ENCODE measurements at regions not wholly inside any gene's neighbourhood (a gene's known extent, or its start where the extent isn't known, plus 50 kb on each side); places are given as distances from the start of the nearest gene placed in this dataset.

- no peak for FAIRE-seq
- WGBS, 2 experiments (ENCODE audit: extremely low coverage in 1 of 2, insufficient coverage in 1 of 2, insufficient read length in 1 of 2, insufficient replicate concordance in 2 of 2, low coverage in 1 of 2, low lambda C conversion rate in 2 of 2, missing lambda C conversion rate in 1 of 2): 88% methylated on average over 3 of the region's 3 CpGs; no CpG with 5 or more reads in 1 of the 2 experiments
- POLR2A ChIA-PET (ENCODE audit: partially characterized antibody): interaction anchor here (0.6 kb wide), 1 partner anchor 921 kb away, joined by 6 read pairs; no protein-coding TSS in a partner anchor
- TF ChIP-seq, protein P1, sequence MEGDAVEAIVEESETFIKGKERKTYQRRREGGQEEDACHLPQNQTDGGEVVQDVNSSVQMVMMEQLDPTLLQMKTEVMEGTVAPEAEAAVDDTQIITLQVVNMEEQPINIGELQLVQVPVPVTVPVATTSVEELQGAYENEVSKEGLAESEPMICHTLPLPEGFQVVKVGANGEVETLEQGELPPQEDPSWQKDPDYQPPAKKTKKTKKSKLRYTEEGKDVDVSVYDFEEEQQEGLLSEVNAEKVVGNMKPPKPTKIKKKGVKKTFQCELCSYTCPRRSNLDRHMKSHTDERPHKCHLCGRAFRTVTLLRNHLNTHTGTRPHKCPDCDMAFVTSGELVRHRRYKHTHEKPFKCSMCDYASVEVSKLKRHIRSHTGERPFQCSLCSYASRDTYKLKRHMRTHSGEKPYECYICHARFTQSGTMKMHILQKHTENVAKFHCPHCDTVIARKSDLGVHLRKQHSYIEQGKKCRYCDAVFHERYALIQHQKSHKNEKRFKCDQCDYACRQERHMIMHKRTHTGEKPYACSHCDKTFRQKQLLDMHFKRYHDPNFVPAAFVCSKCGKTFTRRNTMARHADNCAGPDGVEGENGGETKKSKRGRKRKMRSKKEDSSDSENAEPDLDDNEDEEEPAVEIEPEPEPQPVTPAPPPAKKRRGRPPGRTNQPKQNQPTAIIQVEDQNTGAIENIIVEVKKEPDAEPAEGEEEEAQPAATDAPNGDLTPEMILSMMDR (IDR thresholded peaks at IDR 0.05; ENCODE audit: control extremely low read depth in 1 of 3, insufficient read depth in 1 of 3, low read depth in 1 of 3, low read length in 3 of 3): no peak
- TF ChIP-seq YY1 (IDR thresholded peaks at IDR 0.05; ENCODE audit: low read depth, low read length) (no peak), TEAD4 (IDR thresholded peaks at IDR 0.05; ENCODE audit: low read depth, low read length) (no peak), NANOG (IDR thresholded peaks at IDR 0.05; ENCODE audit: insufficient read depth, low read depth, low read length, poor library complexity, severe bottlenecking) (no peak), POLR2AphosphoS5 (IDR thresholded peaks at IDR 0.05; ENCODE audit: low read depth, low read length) (no peak), SIRT6 (IDR thresholded peaks at IDR 0.05; ENCODE audit: low read length) (no peak), EP300 (IDR thresholded peaks at IDR 0.05; ENCODE audit: borderline replicate concordance in 1 of 2, low read depth in 2 of 2, low read length in 2 of 2) (no peak), BRCA1 (IDR thresholded peaks at IDR 0.05; ENCODE audit: low read depth, low read length) (no peak), SAP30 (IDR thresholded peaks at IDR 0.05; ENCODE audit: insufficient read depth, insufficient replicate concordance, low read length) (no peak), RAD21 (IDR thresholded peaks at IDR 0.05 in 1 of 2, conservative IDR thresholded peaks at IDR 0.05 in 1 of 2; ENCODE audit: low read depth in 2 of 2, low read length in 2 of 2) (no peak), SP2 (IDR thresholded peaks at IDR 0.05; ENCODE audit: low read length) (no peak)
These were observed 458.6 kb downstream of the ZNF608 start for GRCh38 chr5:124287813-124288212.

More at GRCh38 chr5:124287813-124288212, 458.6 kb downstream of the ZNF608 start:
- H3K14ac ChIP-seq (ENCODE audit: insufficient read length): no peak overlapping the region
- no peak overlapping the region; the same call in 1 of the 2 replicates for H2AK5ac ChIP-seq (ENCODE audit: low read depth, low read length)
- peak overlapping the region; percentile 31 for H4K91ac ChIP-seq (replicated peaks; ENCODE audit: insufficient read length, low read length)
- H3K27me3 ChIP-seq (replicated peaks in 1 of 4; ENCODE audit: control insufficient read depth in 3 of 4, extremely low read depth in 1 of 4, insufficient read depth in 3 of 4, low read length in 3 of 4): no peaks in the 10 kb centered on the region
- H3K4me2 ChIP-seq (ENCODE audit: insufficient read depth in 1 of 2, low read depth in 2 of 2, low read length in 2 of 2): no peak overlapping the region
- H4K20me1 ChIP-seq (replicated peaks in 1 of 2; ENCODE audit: control insufficient read depth in 1 of 2, insufficient read depth in 2 of 2, low read length in 2 of 2): no peaks in the 10 kb centered on the region
- no peak overlapping the region for H3K9ac ChIP-seq (replicated peaks in 1 of 4; ENCODE audit: extremely low read depth in 1 of 4, low read depth in 3 of 4, low read length in 3 of 4)
- no peak overlapping the region for H3K4ac ChIP-seq (replicated peaks; ENCODE audit: insufficient read length, low read depth, low read length)
- no peak for DNase-seq (ENCODE audit: low read depth in 1 of 2, low spot score in 2 of 2)
- no peak overlapping the region for H2BK5ac ChIP-seq (ENCODE audit: low read depth, low read length)
- H4K8ac ChIP-seq (ENCODE audit: extremely low read depth, insufficient read depth, low read length): no peak overlapping the region
- no peak overlapping the region for H3K23ac ChIP-seq (ENCODE audit: insufficient read length)
- no peak overlapping the region for H2BK15ac ChIP-seq (ENCODE audit: low read length)
- H3K79me1 ChIP-seq (ENCODE audit: low read depth, low read length): no peaks in the 10 kb centered on the region
- H3K23me2 ChIP-seq (ENCODE audit: low read depth, low read length): no peaks in the 10 kb centered on the region
- H4K5ac ChIP-seq (ENCODE audit: insufficient read length, low read depth, low read length): no peak overlapping the region
- H2BK20ac ChIP-seq (ENCODE audit: low read length): peak overlapping the region; percentile 6; the same call in 1 of the 2 replicates
- no peak overlapping the region for H3K27ac ChIP-seq (ENCODE audit: low read depth, low read length)
- no peak overlapping the region for H3K56ac ChIP-seq (replicated peaks; ENCODE audit: insufficient read length, low read depth, low read length)
- CTCF ChIA-PET (ENCODE audit: partially characterized antibody): interaction anchor here (1.0 kb wide), 1 partner anchor 11 kb away, joined by 3 read pairs; no protein-coding TSS in a partner anchor
- H2BK120ac ChIP-seq (replicated peaks; ENCODE audit: low read depth, low read length): no peak overlapping the region
- H3K4me3 ChIP-seq (ENCODE audit: extremely low read depth in 1 of 4, insufficient read depth in 2 of 4, low read depth in 3 of 4, low read length in 4 of 4): no peak overlapping the region
- no peaks in the 10 kb centered on the region for H3K79me2 ChIP-seq (ENCODE audit: control insufficient read depth in 1 of 2, insufficient read depth in 2 of 2, low read length in 2 of 2)
- no peaks in the 10 kb centered on the region for H3K9me3 ChIP-seq (ENCODE audit: insufficient read depth in 2 of 2, low read depth in 1 of 2, low read length in 1 of 2)
- H2AFZ ChIP-seq (ENCODE audit: low read length): no peak overlapping the region
- H2BK12ac ChIP-seq (ENCODE audit: low read depth, low read length): peak overlapping the region; percentile 40; the same call in 1 of the 2 replicates
- peaks cover 0 to 5% (median 2%) of the 10 kb centered on the region in 4 experiments; a peak in 3 of 7 replicates for H3K4me1 ChIP-seq (replicated peaks in 1 of 4; ENCODE audit: control insufficient read depth in 3 of 4, insufficient read depth in 4 of 4, low read length in 3 of 4)
- H3K18ac ChIP-seq (ENCODE audit: extremely low read depth, low read length): no peak overlapping the region
- H3K36me3 ChIP-seq (ENCODE audit: control insufficient read depth in 2 of 4, insufficient read depth in 4 of 4, low read length in 3 of 4): no peaks in the 10 kb centered on the region

All from H1 (cell line).